GM13976 (cell line): ENCODE measurements at regions not wholly inside any gene's neighbourhood (a gene's known extent, or its start where the extent isn't known, plus 50 kb on each side); places are given as distances from the start of the nearest gene placed in this dataset.

Experiments
- DNase-seq: peaks from one replicate; pipeline ENCODE4 v3.0.0; 2012; ENCODE audit warnings: low spot score
- in situ Hi-C: fragments of 300-500 bp; cut with MboI; formaldehyde crosslinking; loops from one replicate; pipeline ENCODE4 v1.12.0; 2022; ENCODE audit warnings: low sequenced_read_pairs, mixed read lengths, inconsistent platforms; ENCODE audit not compliant: unreplicated experiment
- TF ChIP-seq, protein P1 (sequence below): IDR thresholded peaks from 2 replicates; pipeline ENCODE4 v1.5.1; 2012; ENCODE audit warnings: borderline replicate concordance, mild to moderate bottlenecking; ENCODE audit not compliant: insufficient read depth; ENCODE audit errors: extremely low read depth, missing control alignments, control extremely low read depth

- in situ Hi-C loops, result no loop called here
- TF ChIP-seq, protein P1, sequence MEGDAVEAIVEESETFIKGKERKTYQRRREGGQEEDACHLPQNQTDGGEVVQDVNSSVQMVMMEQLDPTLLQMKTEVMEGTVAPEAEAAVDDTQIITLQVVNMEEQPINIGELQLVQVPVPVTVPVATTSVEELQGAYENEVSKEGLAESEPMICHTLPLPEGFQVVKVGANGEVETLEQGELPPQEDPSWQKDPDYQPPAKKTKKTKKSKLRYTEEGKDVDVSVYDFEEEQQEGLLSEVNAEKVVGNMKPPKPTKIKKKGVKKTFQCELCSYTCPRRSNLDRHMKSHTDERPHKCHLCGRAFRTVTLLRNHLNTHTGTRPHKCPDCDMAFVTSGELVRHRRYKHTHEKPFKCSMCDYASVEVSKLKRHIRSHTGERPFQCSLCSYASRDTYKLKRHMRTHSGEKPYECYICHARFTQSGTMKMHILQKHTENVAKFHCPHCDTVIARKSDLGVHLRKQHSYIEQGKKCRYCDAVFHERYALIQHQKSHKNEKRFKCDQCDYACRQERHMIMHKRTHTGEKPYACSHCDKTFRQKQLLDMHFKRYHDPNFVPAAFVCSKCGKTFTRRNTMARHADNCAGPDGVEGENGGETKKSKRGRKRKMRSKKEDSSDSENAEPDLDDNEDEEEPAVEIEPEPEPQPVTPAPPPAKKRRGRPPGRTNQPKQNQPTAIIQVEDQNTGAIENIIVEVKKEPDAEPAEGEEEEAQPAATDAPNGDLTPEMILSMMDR, result no peak
- DNase-seq, result no peak
Observed at GRCh38 chr17:71111460-71111859, 942.1 kb downstream of the KCNJ2 start.

DNA sequence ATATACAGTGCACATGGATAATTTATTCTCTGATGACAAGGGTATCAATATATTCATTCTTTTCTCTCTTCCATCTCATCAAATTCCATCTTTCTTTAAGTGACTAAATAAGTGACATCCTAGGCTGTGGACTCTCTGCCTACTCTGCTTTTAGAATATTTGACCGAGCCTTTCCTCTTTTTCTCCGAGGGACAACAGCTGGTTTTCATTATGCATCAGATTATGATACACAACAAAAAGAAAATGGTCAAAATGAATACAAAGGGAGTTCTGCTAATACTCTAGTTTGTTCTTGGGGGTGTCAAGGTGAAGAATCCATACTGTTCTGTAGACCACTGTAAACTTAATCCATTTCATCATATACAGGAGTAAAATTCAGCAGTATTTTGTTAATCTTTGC is 942.6 kb downstream of the KCNJ2 start:
- no peak for DNase-seq
- TF ChIP-seq, protein P1, result no peak
- in situ Hi-C loops, result no loop called here

DNA sequence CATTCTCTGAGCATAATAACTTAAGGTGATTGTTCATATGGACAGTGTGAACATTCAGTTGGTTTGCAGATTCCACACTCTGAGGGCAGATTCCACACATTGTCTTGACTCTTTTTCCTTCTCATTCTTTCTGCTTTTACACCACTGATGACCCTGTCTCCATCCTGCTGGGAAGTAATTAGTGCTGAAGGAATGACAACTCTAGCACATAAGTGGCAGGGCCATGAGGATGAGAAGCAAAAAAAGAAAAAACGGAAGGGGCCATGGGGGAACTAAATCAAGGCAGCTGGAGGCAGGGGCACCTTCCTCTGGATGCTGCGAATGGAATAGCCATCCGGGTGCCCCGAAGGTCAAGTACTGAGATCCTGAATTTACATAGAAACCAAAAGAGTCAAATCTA is 944.0 kb downstream of the KCNJ2 start:
- in situ Hi-C loops, result no loop called here
- no peak for DNase-seq
- TF ChIP-seq, protein P1, result no peak

DNA sequence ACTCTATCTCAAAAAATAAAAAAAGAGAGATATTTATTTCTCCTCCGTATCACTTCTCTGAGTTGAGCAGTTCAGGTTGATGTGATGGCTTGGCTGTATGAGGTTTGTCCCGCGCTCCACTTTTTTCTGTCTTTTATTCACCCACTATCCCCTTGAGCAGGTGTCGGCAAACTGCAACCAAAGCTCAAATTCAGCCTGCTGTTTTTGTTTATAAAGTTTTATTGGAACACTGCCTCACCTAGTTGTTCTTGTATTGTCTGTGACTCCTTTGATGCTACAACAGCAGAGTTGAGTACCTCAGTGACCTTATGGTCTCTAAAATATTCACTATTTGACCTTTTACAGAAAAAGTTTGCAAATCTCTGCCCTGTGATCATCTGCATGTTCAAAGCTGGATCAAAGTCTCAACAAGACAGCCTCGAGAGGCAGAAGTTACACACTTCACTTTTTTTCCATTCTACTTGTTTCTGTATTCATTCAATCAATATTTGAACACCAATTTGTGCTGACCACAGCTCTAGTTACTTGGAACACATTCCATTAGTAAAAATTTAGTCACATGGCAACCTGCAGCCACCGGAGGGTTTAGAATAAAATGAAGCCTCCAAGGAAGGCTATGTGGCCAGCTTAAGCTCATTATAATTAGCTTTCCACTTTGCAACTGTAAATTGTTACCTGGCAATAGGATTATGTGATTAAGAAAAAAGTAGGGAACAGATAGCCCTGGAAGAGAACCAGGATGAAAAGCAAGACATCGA is 945.8 kb downstream of the KCNJ2 start:
- TF ChIP-seq, protein P1, result no peak
- DNase-seq, result no peak
- in situ Hi-C loops, result no loop called here

- TF ChIP-seq, protein P1, result no peak
- DNase-seq, result no peak
- in situ Hi-C loops, result no loop called here
Observed at GRCh38 chr17:71115669-71115972, 946.3 kb downstream of the KCNJ2 start.

- in situ Hi-C loops, result no loop called here
- TF ChIP-seq, protein P1, result no peak
- DNase-seq, result no peak
Observed at GRCh38 chr17:71117466-71117865, 948.1 kb downstream of the KCNJ2 start.
